HEK293 (cell line): ENCODE measurements at regions not wholly inside any gene's neighbourhood (a gene's known extent, or its start where the extent isn't known, plus 50 kb on each side); places are given as distances from the start of the nearest gene placed in this dataset.

Source experiments
- CTCF ChIA-PET: fragments of 350-600 bp; formaldehyde crosslinking; extraction: SDS; loops from one replicate; lab custom pipeline; 2021; ENCODE audit warnings: antibody characterized with exemption; lab: Yijun Ruan, JAX
- POLR2A ChIA-PET: fragments of 300-600 bp; formaldehyde crosslinking; extraction: SDS; loops from one replicate; lab custom pipeline; 2020; ENCODE audit warnings: antibody characterized with exemption, inconsistent platforms; lab: Yijun Ruan, JAX
- H3K27ac ChIP-seq: fragments of 200-500 bp; sonication (Bioruptor generic); 2 replicates; pipeline ENCODE4 v1.5.1; 2014; ENCODE audit warnings: low read depth, low read length, control low read depth, inconsistent platforms; ENCODE audit errors: extremely low read depth
- H3K36me3 ChIP-seq, 2 experiments: fragments of 200-500 bp in 1 of 2; sonication (Bioruptor generic) in 1 of 2; 1 replicate in 1 of 2; 2 replicates in 1 of 2; pipeline ENCODE4 v1.5.1; 2014 to 2017; ENCODE audit warnings: inconsistent platforms in 2 of 2, low read length in 2 of 2; ENCODE audit not compliant: control insufficient read depth in 2 of 2, insufficient read depth in 1 of 2
- H3K4me1 ChIP-seq: fragments of 200-500 bp; sonication (Bioruptor generic); 2 replicates; pipeline ENCODE4 v1.5.1; 2014; ENCODE audit warnings: mild to moderate bottlenecking, low read length, inconsistent platforms; ENCODE audit not compliant: control insufficient read depth, insufficient read depth
- H3K4me3 ChIP-seq: 2 replicates; pipeline ENCODE4 v1.5.1; 2011; ENCODE audit warnings: low read depth, mild to moderate bottlenecking, control low read depth, low read length, moderate library complexity
- H3K9me3 ChIP-seq: fragments of 200-500 bp; sonication (Bioruptor generic); 2 replicates; pipeline ENCODE4 v1.5.1; 2014; ENCODE audit warnings: low read depth, low read length, inconsistent platforms; ENCODE audit not compliant: control insufficient read depth, insufficient read depth
- FEZF1 ChIP-seq: fragments of 450-650 bp; formaldehyde crosslinking; IDR thresholded peaks from 2 replicates; pipeline ENCODE4 v1.5.1; 2016; ENCODE audit warnings: missing biosample characterization, missing genetic modification characterization
- KLF10 ChIP-seq: fragments of 450-650 bp; IDR thresholded peaks from 2 replicates; pipeline ENCODE4 v1.5.1; 2018; ENCODE audit warnings: missing biosample characterization, mild to moderate bottlenecking, missing genetic modification characterization
- SETDB1 ChIP-seq: IDR thresholded peaks from one replicate; pipeline ENCODE4 v1.6.1; 2017; ENCODE audit warnings: mild to moderate bottlenecking, low read length, moderate library complexity, mixed read lengths; ENCODE audit not compliant: insufficient read length
- TSHZ1 ChIP-seq: fragments of 450-650 bp; formaldehyde crosslinking; IDR thresholded peaks from 2 replicates; pipeline ENCODE4 v1.5.1; 2016; ENCODE audit warnings: missing biosample characterization, missing genetic modification characterization, borderline replicate concordance
- ZNF19 ChIP-seq: fragments of 450-650 bp; formaldehyde crosslinking; IDR thresholded peaks from 2 replicates; pipeline ENCODE4; 2016; ENCODE audit warnings: missing biosample characterization, missing genetic modification characterization, low read depth
- ZNF202 ChIP-seq: fragments of 450-650 bp; formaldehyde crosslinking; IDR thresholded peaks from 2 replicates; pipeline ENCODE4 v1.5.1; 2016; ENCODE audit warnings: missing biosample characterization, missing genetic modification characterization, borderline replicate concordance
- ZNF23 ChIP-seq: fragments of 450-650 bp; formaldehyde crosslinking; IDR thresholded peaks from 2 replicates; pipeline ENCODE4 v1.5.1; 2016; ENCODE audit warnings: missing biosample characterization, missing genetic modification characterization, borderline replicate concordance
- ZNF366 ChIP-seq: fragments of 450-650 bp; formaldehyde crosslinking; conservative IDR thresholded peaks from 2 replicates; pipeline ENCODE4 v1.5.1; 2016; ENCODE audit warnings: missing biosample characterization, missing genetic modification characterization
- ZNF518A ChIP-seq: fragments of 450-650 bp; formaldehyde crosslinking; conservative IDR thresholded peaks from 2 replicates; pipeline ENCODE4 v1.5.1; 2016; ENCODE audit warnings: low read depth, missing biosample characterization, missing genetic modification characterization
- ZSCAN16 ChIP-seq: fragments of 450-650 bp; formaldehyde crosslinking; IDR thresholded peaks from 2 replicates; pipeline ENCODE4 v1.5.1; 2016; ENCODE audit warnings: missing biosample characterization, missing genetic modification characterization
- ZSCAN30 ChIP-seq: fragments of 450-650 bp; IDR thresholded peaks from 2 replicates; pipeline ENCODE4 v1.5.1; 2018; ENCODE audit warnings: missing biosample characterization, mild to moderate bottlenecking, missing genetic modification characterization, moderate library complexity
- TF ChIP-seq, protein P1 (sequence below): fragments of 450-650 bp; formaldehyde crosslinking; IDR thresholded peaks from 2 replicates; pipeline ENCODE4 v1.5.1; 2016; ENCODE audit warnings: missing biosample characterization, missing genetic modification characterization, low read depth
- TF ChIP-seq, protein P2 (sequence below): fragments of 450-650 bp; formaldehyde crosslinking; IDR thresholded peaks from 2 replicates; pipeline ENCODE4 v1.5.1; 2016; ENCODE audit warnings: missing biosample characterization, missing genetic modification characterization

- no peaks in the 10 kb centered on the region for H3K4me1 ChIP-seq
- CTCF ChIA-PET, result no interaction called here
- H3K27ac ChIP-seq, result no peak overlapping the region
- H3K4me3 ChIP-seq, result no peak overlapping the region
- TF ChIP-seq, protein P1, sequence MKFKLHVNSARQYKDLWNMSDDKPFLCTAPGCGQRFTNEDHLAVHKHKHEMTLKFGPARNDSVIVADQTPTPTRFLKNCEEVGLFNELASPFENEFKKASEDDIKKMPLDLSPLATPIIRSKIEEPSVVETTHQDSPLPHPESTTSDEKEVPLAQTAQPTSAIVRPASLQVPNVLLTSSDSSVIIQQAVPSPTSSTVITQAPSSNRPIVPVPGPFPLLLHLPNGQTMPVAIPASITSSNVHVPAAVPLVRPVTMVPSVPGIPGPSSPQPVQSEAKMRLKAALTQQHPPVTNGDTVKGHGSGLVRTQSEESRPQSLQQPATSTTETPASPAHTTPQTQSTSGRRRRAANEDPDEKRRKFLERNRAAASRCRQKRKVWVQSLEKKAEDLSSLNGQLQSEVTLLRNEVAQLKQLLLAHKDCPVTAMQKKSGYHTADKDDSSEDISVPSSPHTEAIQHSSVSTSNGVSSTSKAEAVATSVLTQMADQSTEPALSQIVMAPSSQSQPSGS, result peak; percentile 72
- no peak for TF ChIP-seq KLF10 (tag by site-specific recombination)
- H3K36me3 ChIP-seq, result no peaks in the 10 kb centered on the region
- no peaks in the 10 kb centered on the region for H3K9me3 ChIP-seq
- POLR2A ChIA-PET, result no interaction called here
These were observed 91.7 kb upstream of the RFLNA start for GRCh38 chr12:124203176-124203575.

- POLR2A ChIA-PET, result no interaction called here
- TF ChIP-seq FEZF1 (tag by site-specific recombination), result no peak
- TF ChIP-seq ZNF23, result no peak
- no peak for TF ChIP-seq ZNF518A (tag by site-specific recombination)
- no peak for TF ChIP-seq ZNF19
- TF ChIP-seq TSHZ1 (tag by site-specific recombination), result no peak
- no peak for TF ChIP-seq ZSCAN30 (tag by site-specific recombination)
- TF ChIP-seq SETDB1, result peak; percentile 88
- TF ChIP-seq, all 188 proteins: peak for 1
- no peaks in the 10 kb centered on the region for H3K4me1 ChIP-seq
- H3K4me3 ChIP-seq, result no peak overlapping the region
- H3K27ac ChIP-seq, result no peak overlapping the region
- H3K9me3 ChIP-seq, result no peaks in the 10 kb centered on the region
- H3K36me3 ChIP-seq, result no peaks in the 10 kb centered on the region
- CTCF ChIA-PET, result no interaction called here
These were observed 89.5 kb upstream of the RFLNA start for GRCh38 chr12:124205405-124205804.

DNA sequence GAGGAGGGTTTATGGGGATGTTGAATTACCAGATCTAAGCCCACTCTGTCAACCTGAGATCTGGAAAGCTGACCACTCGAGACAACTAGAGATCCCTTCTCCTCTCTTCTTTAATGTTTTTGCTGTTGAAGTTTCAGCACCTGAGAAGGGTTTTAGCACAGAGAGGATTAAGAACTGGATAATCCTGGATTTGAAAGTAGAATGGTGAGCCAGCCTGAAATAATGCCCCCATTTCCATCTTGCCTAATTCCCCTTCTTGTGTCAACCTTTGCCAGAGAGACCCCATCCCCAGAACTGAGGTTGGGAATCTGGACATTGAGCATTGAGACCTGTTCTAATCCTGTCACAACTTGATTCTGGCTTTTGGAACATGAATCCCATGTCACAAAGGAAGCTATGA lies 87.8 kb upstream of the RFLNA start:
- POLR2A ChIA-PET, result no interaction called here

More for the DNA sequence above, 87.8 kb upstream of the RFLNA start:
- CTCF ChIA-PET, result no interaction called here
- Histone ChIP-seq H3K4me1 (no peaks in the 10 kb centered on the region), H3K4me3 (no peak overlapping the region), H3K9me3 (no peaks in the 10 kb centered on the region), H3K36me3 (no peaks in the 10 kb centered on the region), H3K27ac (no peak overlapping the region)
- TF ChIP-seq ZNF202 (tag by site-specific recombination), result no peak
- TF ChIP-seq, protein P2, sequence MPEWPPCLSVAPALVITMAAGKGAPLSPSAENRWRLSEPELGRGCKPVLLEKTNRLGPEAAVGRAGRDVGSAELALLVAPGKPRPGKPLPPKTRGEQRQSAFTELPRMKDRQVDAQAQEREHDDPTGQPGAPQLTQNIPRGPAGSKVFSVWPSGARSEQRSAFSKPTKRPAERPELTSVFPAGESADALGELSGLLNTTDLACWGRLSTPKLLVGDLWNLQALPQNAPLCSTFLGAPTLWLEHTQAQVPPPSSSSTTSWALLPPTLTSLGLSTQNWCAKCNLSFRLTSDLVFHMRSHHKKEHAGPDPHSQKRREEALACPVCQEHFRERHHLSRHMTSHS (tag by site-specific recombination), result no peak
- TF ChIP-seq ZNF366 (tag by site-specific recombination), result no peak
- TF ChIP-seq ZSCAN16 (tag by site-specific recombination), result no peak
